MG63 (cell line): ENCODE measurements at regions not wholly inside any gene's neighbourhood (a gene's known extent, or its start where the extent isn't known, plus 50 kb on each side); places are given as distances from the start of the nearest gene placed in this dataset.
A peak's percentile ranks its signal among the peaks of the same experiment; 100 is the strongest.

Source experiments
- DNase-seq: peaks from one replicate; pipeline ENCODE4 v3.0.0-alpha.2; 2020
- H3K27me3 ChIP-seq: fragments of 250-450 bp; sonication (Bioruptor Pico); 2 replicates; pipeline ENCODE4 v1.5.1; 2020; ENCODE audit warnings: mild to moderate bottlenecking, moderate library complexity
- H3K36me3 ChIP-seq: fragments of 250-450 bp; sonication (Bioruptor Pico); 2 replicates; pipeline ENCODE4 v1.5.1; 2020; ENCODE audit warnings: mild to moderate bottlenecking, moderate library complexity
- H3K4me3 ChIP-seq: fragments of 250-450 bp; sonication (Bioruptor Pico); 2 replicates; pipeline ENCODE4 v1.5.1; 2020; ENCODE audit warnings: mild to moderate bottlenecking, moderate library complexity
- H3K9me3 ChIP-seq: fragments of 250-450 bp; sonication (Bioruptor Pico); 2 replicates; pipeline ENCODE4 v1.5.1; 2020; ENCODE audit warnings: mild to moderate bottlenecking, moderate library complexity

- H3K27me3 ChIP-seq = no peaks in the 10 kb centered on the region
- H3K36me3 ChIP-seq = no peaks in the 10 kb centered on the region
- no peaks in the 10 kb centered on the region for H3K9me3 ChIP-seq
- no peak for DNase-seq
- H3K4me3 ChIP-seq = no peak overlapping the region
Measured at GRCh38 chr5:154107010-154107409, 68.2 kb downstream of the MFAP3 start.

- Histone ChIP-seq H3K4me3 (no peak overlapping the region), H3K9me3 (no peaks in the 10 kb centered on the region), H3K27me3 (no peaks in the 10 kb centered on the region), H3K36me3 (no peaks in the 10 kb centered on the region)
- DNase-seq = no peak
Measured at GRCh38 chr5:154107756-154108155, 69.0 kb downstream of the MFAP3 start.

GRCh38 chr5:154109416-154110106 lies 70.8 kb downstream of the MFAP3 start:
- H3K27me3 ChIP-seq = no peaks in the 10 kb centered on the region
- H3K4me3 ChIP-seq = no peak overlapping the region
- H3K9me3 ChIP-seq = no peaks in the 10 kb centered on the region
- no peaks in the 10 kb centered on the region for H3K36me3 ChIP-seq
- no peak for DNase-seq

GRCh38 chr5:154110107-154110453 lies 71.3 kb downstream of the MFAP3 start:
- no peak overlapping the region for H3K4me3 ChIP-seq
- H3K9me3 ChIP-seq = no peaks in the 10 kb centered on the region
- H3K36me3 ChIP-seq = no peaks in the 10 kb centered on the region
- no peaks in the 10 kb centered on the region for H3K27me3 ChIP-seq
- no peak for DNase-seq

GRCh38 chr5:154110716-154111115 lies 71.9 kb downstream of the MFAP3 start:
- no peaks in the 10 kb centered on the region for H3K9me3 ChIP-seq
- no peak for DNase-seq
- H3K4me3 ChIP-seq = no peak overlapping the region
- H3K27me3 ChIP-seq = no peaks in the 10 kb centered on the region
- H3K36me3 ChIP-seq = no peaks in the 10 kb centered on the region

- H3K36me3 ChIP-seq = no peaks in the 10 kb centered on the region
- H3K9me3 ChIP-seq = no peaks in the 10 kb centered on the region
Measured at GRCh38 chr5:154111214-154111613, 72.4 kb downstream of the MFAP3 start.

GRCh38 chr5:154112255-154112654 lies 73.5 kb downstream of the MFAP3 start:
- DNase-seq = no peak
- Histone ChIP-seq H3K4me3 (no peak overlapping the region), H3K9me3 (no peaks in the 10 kb centered on the region), H3K36me3 (no peaks in the 10 kb centered on the region), H3K27me3 (no peaks in the 10 kb centered on the region)

More at GRCh38 chr5:154111214-154111613, 72.4 kb downstream of the MFAP3 start:
- DNase-seq = no peak
- Histone ChIP-seq H3K27me3 (no peaks in the 10 kb centered on the region), H3K4me3 (no peak overlapping the region)

GRCh38 chr5:154115291-154115690 lies 75.2 kb upstream of the GALNT10 start:
- H3K36me3 ChIP-seq = no peaks in the 10 kb centered on the region

GRCh38 chr5:154117050-154117449 lies 73.5 kb upstream of the GALNT10 start:
- H3K4me3 ChIP-seq = no peak overlapping the region
- H3K36me3 ChIP-seq = no peaks in the 10 kb centered on the region
- no peak for DNase-seq
- H3K27me3 ChIP-seq = no peaks in the 10 kb centered on the region
- no peaks in the 10 kb centered on the region for H3K9me3 ChIP-seq

More at GRCh38 chr5:154115291-154115690, 75.2 kb upstream of the GALNT10 start:
- no peak overlapping the region for H3K4me3 ChIP-seq
- no peaks in the 10 kb centered on the region for H3K27me3 ChIP-seq
- no peak for DNase-seq
- no peaks in the 10 kb centered on the region for H3K9me3 ChIP-seq

GRCh38 chr5:154117930-154118329 lies 72.6 kb upstream of the GALNT10 start:
- no peaks in the 10 kb centered on the region for H3K9me3 ChIP-seq
- H3K27me3 ChIP-seq = no peaks in the 10 kb centered on the region
- no peaks in the 10 kb centered on the region for H3K36me3 ChIP-seq
- no peak for DNase-seq
- H3K4me3 ChIP-seq = no peak overlapping the region

- H3K9me3 ChIP-seq = no peaks in the 10 kb centered on the region
- H3K4me3 ChIP-seq = no peak overlapping the region
- H3K27me3 ChIP-seq = no peaks in the 10 kb centered on the region
- no peaks in the 10 kb centered on the region for H3K36me3 ChIP-seq
- DNase-seq = no peak
Measured at GRCh38 chr5:154118385-154118784, 72.1 kb upstream of the GALNT10 start.

GRCh38 chr5:154118893-154119336 lies 71.6 kb upstream of the GALNT10 start:
- Histone ChIP-seq H3K4me3 (no peak overlapping the region), H3K27me3 (no peaks in the 10 kb centered on the region), H3K36me3 (no peaks in the 10 kb centered on the region), H3K9me3 (no peaks in the 10 kb centered on the region)
- peak; percentile 36 for DNase-seq

- H3K27me3 ChIP-seq = no peaks in the 10 kb centered on the region
- DNase-seq = no peak
Measured at GRCh38 chr5:154129013-154129412, 61.5 kb upstream of the GALNT10 start.

GRCh38 chr5:154129921-154130320 lies 60.6 kb upstream of the GALNT10 start:
- H3K4me3 ChIP-seq = no peak overlapping the region
- peaks cover under 1% of the 10 kb centered on the region; the same call in 1 of the 2 replicates for H3K9me3 ChIP-seq
- no peak for DNase-seq
- H3K36me3 ChIP-seq = no peaks in the 10 kb centered on the region
- H3K27me3 ChIP-seq = no peaks in the 10 kb centered on the region

More at GRCh38 chr5:154129013-154129412, 61.5 kb upstream of the GALNT10 start:
- Histone ChIP-seq H3K9me3 (peaks cover 9% of the 10 kb centered on the region), H3K36me3 (no peaks in the 10 kb centered on the region), H3K4me3 (no peak overlapping the region)

GRCh38 chr5:154131817-154132216 lies 58.7 kb upstream of the GALNT10 start:
- Histone ChIP-seq H3K4me3 (no peak overlapping the region), H3K9me3 (no peaks in the 10 kb centered on the region)

GRCh38 chr5:154132718-154133307 lies 57.7 kb upstream of the GALNT10 start:
- no peak for DNase-seq
- Histone ChIP-seq H3K4me3 (no peak overlapping the region), H3K36me3 (no peaks in the 10 kb centered on the region), H3K9me3 (no peaks in the 10 kb centered on the region), H3K27me3 (no peaks in the 10 kb centered on the region)

More at GRCh38 chr5:154131817-154132216, 58.7 kb upstream of the GALNT10 start:
- H3K27me3 ChIP-seq = no peaks in the 10 kb centered on the region
- no peak for DNase-seq
- H3K36me3 ChIP-seq = no peaks in the 10 kb centered on the region

- Histone ChIP-seq H3K27me3 (no peaks in the 10 kb centered on the region), H3K36me3 (no peaks in the 10 kb centered on the region), H3K9me3 (no peaks in the 10 kb centered on the region), H3K4me3 (no peak overlapping the region)
- no peak for DNase-seq
Measured at GRCh38 chr5:154133591-154133990, 56.9 kb upstream of the GALNT10 start.

GRCh38 chr5:154134499-154134898 lies 56.0 kb upstream of the GALNT10 start:
- no peaks in the 10 kb centered on the region for H3K27me3 ChIP-seq
- H3K36me3 ChIP-seq = no peaks in the 10 kb centered on the region
- no peaks in the 10 kb centered on the region for H3K9me3 ChIP-seq
- DNase-seq = no peak
- H3K4me3 ChIP-seq = no peak overlapping the region
